Hepatocyte (in vitro differentiated cells): ENCODE measurements at regions not wholly inside any gene's neighbourhood (a gene's known extent, or its start where the extent isn't known, plus 50 kb on each side); places are given as distances from the start of the nearest gene placed in this dataset.

Experiments used
- EZH2 ChIP-seq: fragments of 200-600 bp; sonication (generic); IDR thresholded peaks from 2 replicates; pipeline ENCODE4 v1.6.1; 2016; ENCODE audit warnings: antibody characterized with exemption, mild to moderate bottlenecking, borderline replicate concordance
- TF ChIP-seq, protein P1 (sequence below): fragments of 200-600 bp; sonication (generic); IDR thresholded peaks from 2 replicates; pipeline ENCODE4 v1.5.1; 2016; ENCODE audit warnings: antibody characterized with exemption, mild to moderate bottlenecking; ENCODE audit not compliant: poor library complexity

DNA sequence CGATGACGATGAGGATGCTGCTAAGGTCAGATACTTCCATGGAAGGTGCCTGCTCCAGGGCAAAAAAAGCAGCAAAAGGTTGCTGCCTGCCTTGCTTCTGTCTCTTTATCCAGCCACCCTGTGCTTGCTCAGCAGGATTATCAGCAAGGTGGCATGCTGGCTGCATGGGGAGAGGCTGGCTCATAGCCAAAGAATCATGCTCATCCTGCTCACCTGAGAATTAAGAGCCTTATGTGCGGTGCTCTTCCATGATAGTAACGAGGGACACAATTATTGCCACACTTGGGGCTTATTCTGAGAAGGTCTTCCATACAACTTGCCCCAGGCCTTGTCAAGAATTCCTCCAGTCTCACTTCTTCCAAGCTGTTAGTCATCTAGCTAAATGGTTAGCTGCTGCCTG, 60.4 kb upstream of the SEC11C start:
- TF ChIP-seq, protein P1, sequence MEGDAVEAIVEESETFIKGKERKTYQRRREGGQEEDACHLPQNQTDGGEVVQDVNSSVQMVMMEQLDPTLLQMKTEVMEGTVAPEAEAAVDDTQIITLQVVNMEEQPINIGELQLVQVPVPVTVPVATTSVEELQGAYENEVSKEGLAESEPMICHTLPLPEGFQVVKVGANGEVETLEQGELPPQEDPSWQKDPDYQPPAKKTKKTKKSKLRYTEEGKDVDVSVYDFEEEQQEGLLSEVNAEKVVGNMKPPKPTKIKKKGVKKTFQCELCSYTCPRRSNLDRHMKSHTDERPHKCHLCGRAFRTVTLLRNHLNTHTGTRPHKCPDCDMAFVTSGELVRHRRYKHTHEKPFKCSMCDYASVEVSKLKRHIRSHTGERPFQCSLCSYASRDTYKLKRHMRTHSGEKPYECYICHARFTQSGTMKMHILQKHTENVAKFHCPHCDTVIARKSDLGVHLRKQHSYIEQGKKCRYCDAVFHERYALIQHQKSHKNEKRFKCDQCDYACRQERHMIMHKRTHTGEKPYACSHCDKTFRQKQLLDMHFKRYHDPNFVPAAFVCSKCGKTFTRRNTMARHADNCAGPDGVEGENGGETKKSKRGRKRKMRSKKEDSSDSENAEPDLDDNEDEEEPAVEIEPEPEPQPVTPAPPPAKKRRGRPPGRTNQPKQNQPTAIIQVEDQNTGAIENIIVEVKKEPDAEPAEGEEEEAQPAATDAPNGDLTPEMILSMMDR = no peak
- TF ChIP-seq EZH2 = no peak
